ENCODE measurements at regions not wholly inside any gene's neighbourhood (a gene's known extent, or its start where the extent isn't known, plus 50 kb on each side); places are given as distances from the start of the nearest gene placed in this dataset.

DNA sequence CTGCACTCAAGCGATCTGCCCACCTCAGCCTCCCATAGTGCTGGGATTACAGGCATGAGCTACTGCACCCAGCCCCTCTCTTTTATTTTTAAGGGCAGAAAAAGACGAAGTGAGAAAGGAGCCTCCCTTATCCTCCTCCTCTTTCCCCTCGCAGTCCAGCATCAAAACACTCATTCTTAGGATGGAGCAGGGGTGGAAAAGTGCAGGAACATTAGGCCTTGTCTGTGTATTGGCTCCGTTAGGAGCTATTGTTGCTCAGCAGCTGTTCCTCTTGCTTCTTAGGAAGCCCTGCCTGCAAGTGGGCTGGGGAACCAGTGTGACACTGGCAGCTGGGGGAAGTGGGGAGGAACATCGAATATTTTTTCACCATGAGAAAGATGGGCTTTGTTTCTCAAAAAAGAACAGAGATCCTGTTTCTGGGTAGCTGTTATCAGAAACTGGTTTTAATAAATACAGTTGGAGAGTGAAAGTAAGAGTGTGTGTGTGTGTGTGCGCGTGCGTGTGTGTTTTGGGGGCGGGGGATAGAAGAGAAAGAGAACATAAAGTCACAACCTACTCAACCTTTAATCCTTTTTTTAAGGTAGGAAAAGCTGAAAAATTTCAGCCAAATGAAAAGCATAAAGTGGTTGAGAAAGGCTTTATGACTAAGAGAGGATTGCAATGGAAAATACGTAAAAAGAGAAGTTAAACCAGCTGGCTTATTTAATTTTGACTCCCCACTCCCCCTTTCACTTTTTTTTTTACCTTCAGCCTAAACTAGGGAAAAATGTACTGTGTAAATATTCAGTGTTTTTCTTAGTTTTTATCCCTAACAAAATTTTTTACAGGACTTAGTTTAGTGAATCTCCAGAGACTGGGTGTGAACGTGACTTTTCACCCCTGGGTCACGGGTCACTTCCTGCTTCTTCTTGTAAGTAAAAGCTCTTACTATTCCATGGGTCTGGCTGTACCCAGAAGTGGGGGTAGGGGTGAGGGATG lies 197.2 kb upstream of the PLEKHG7 start:
- Histone ChIP-seq H3K79me2 (ENCODE audit: low read length) (no peaks in the 10 kb centered on the region), H3K4me3 (ENCODE audit: low read length) (no peak overlapping the region; the same call in 1 of the 2 replicates), H2AFZ (ENCODE audit: low read length) (no peak overlapping the region), H3K27me3 (ENCODE audit: low read length) (no peaks in the 10 kb centered on the region), H3K36me3 (ENCODE audit: insufficient read depth, low read length) (no peaks in the 10 kb centered on the region), H3K27ac (ENCODE audit: low read length) (no peak overlapping the region), H3K9me2 (replicated peaks; ENCODE audit: insufficient read depth, low read length) (no peaks in the 10 kb centered on the region), H3K9me3 (ENCODE audit: low read length) (no peaks in the 10 kb centered on the region), H3K4me1 (ENCODE audit: low read length) (peaks cover 3% of the 10 kb centered on the region), H3K4me2 (ENCODE audit: low read depth, low read length, poor library complexity, severe bottlenecking) (peak overlapping the region; percentile 22), H4K20me1 (ENCODE audit: insufficient read depth, low read depth, low read length) (no peaks in the 10 kb centered on the region), H3K9ac (ENCODE audit: low read length) (no peak overlapping the region)
- DNase-seq: no peak

DNA sequence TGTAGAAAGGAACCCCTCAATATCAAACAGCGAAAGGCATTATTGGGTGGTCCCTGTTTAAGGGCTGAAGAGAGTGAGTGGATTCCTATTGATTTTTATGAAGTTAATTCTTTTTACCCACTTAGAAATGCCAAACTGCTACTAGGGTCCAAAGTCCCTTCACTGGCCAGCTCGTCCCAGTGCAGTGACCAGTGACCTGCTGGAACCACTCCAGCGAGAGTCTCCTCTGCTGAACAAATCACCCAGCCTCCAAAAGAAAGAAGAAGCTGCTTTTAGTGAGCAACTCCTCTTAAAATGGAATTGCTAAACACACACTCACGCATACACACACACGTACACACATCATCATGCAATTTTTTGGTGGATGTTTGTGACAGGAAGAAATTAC lies 198.2 kb upstream of the PLEKHG7 start:
- Histone ChIP-seq H2AFZ (ENCODE audit: low read length) (no peak overlapping the region), H3K4me3 (ENCODE audit: low read length) (no peak overlapping the region), H3K36me3 (ENCODE audit: insufficient read depth, low read length) (no peaks in the 10 kb centered on the region), H3K27me3 (ENCODE audit: low read length) (no peaks in the 10 kb centered on the region), H3K9me3 (ENCODE audit: low read length) (no peaks in the 10 kb centered on the region), H3K9ac (ENCODE audit: low read length) (no peak overlapping the region), H4K20me1 (ENCODE audit: insufficient read depth, low read depth, low read length) (no peaks in the 10 kb centered on the region), H3K4me1 (ENCODE audit: low read length) (peaks cover 3% of the 10 kb centered on the region), H3K27ac (ENCODE audit: low read length) (no peak overlapping the region), H3K4me2 (ENCODE audit: low read depth, low read length, poor library complexity, severe bottlenecking) (no peak overlapping the region), H3K79me2 (ENCODE audit: low read length) (no peaks in the 10 kb centered on the region), H3K9me2 (replicated peaks; ENCODE audit: insufficient read depth, low read length) (no peaks in the 10 kb centered on the region)
- DNase-seq: no peak

DNA sequence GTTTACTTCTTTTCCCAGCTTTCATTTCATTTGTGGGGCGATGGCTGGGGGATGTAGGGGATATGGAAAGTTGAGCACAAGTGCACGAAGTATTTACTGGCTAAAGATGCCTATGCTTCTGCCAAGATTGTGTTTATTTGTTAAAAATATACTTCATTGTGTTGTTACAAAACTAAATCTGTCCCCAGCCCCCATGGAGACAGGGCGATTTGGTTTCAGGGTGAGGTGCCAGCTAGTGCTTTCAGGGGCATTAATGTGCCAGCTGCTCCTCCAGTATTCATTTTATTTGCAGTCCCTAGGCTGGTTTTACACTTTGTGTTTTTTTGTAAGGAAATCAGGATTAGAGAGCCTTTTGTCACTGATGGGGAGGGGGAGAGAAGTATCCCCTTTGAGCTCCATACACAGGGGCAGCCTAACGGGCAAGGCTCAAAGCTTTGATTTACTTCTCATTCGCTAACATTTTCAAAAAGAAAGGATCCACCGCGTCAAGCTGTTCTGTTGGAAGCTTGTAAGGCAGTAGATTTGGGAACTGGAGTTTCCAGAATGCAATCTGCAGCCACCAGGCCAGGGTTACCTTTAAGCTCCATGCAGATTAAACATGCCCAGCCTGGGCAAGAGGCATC lies 198.7 kb upstream of the PLEKHG7 start:
- Histone ChIP-seq H3K27me3 (ENCODE audit: low read length) (no peaks in the 10 kb centered on the region), H2AFZ (ENCODE audit: low read length) (no peak overlapping the region), H4K20me1 (ENCODE audit: insufficient read depth, low read depth, low read length) (no peaks in the 10 kb centered on the region), H3K4me2 (ENCODE audit: low read depth, low read length, poor library complexity, severe bottlenecking) (no peak overlapping the region), H3K9ac (ENCODE audit: low read length) (no peak overlapping the region), H3K4me1 (ENCODE audit: low read length) (peaks cover 3% of the 10 kb centered on the region), H3K4me3 (ENCODE audit: low read length) (no peak overlapping the region), H3K27ac (ENCODE audit: low read length) (no peak overlapping the region), H3K9me2 (replicated peaks; ENCODE audit: insufficient read depth, low read length) (no peaks in the 10 kb centered on the region), H3K9me3 (ENCODE audit: low read length) (no peaks in the 10 kb centered on the region), H3K36me3 (ENCODE audit: insufficient read depth, low read length) (no peaks in the 10 kb centered on the region), H3K79me2 (ENCODE audit: low read length) (no peaks in the 10 kb centered on the region)
- DNase-seq: no peak

DNA sequence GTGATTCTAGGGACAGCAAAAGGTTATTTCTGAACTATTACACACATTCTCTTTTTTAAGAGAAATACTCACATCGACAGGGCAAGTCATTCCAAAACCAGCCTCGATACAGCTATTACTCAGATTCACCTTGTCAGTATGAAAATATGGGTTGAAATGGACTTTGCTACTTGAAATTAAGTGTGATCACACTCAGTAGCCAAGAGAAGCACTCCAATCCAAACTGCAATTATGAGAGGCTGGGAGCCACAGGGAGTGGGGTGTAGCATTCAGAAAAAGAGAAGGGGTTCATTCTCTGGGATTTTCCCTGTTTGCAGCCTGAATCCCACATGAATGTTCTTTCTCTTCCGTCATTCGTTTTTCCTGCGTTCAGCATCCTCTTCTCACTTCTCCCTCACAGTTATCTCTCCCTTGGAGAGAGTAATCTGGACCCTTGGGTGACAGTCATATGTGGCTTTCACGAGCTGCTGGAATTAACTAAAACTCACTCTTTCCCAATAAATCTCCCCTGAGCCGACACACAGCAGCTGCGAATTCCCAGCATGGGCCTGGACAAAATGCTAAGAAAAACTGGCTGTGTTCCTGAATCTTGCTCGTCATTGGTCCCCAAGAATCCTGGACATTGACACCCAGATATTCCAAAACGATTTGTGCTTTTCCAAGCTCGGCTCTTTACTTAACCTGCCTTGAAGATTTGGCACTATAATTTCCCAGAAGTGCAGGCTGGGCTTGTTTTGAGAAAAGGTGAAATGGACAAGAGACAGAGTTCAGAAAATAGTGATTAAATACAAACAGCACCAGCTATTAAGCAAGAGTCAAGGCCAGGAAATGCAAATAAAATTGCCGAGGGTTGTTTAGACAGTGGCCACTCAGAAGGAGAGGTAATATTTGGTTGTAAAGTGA lies 199.5 kb upstream of the PLEKHG7 start:
- Histone ChIP-seq H3K36me3 (ENCODE audit: insufficient read depth, low read length) (no peaks in the 10 kb centered on the region), H4K20me1 (ENCODE audit: insufficient read depth, low read depth, low read length) (no peaks in the 10 kb centered on the region), H3K4me3 (ENCODE audit: low read length) (no peak overlapping the region), H3K9me2 (replicated peaks; ENCODE audit: insufficient read depth, low read length) (no peaks in the 10 kb centered on the region), H3K4me1 (ENCODE audit: low read length) (peaks cover 3% of the 10 kb centered on the region), H3K79me2 (ENCODE audit: low read length) (no peaks in the 10 kb centered on the region), H3K4me2 (ENCODE audit: low read depth, low read length, poor library complexity, severe bottlenecking) (no peak overlapping the region), H3K9me3 (ENCODE audit: low read length) (no peaks in the 10 kb centered on the region), H3K27ac (ENCODE audit: low read length) (no peak overlapping the region), H3K27me3 (ENCODE audit: low read length) (no peaks in the 10 kb centered on the region), H3K9ac (ENCODE audit: low read length) (no peak overlapping the region), H2AFZ (ENCODE audit: low read length) (no peak overlapping the region)
- DNase-seq: no peak

DNA sequence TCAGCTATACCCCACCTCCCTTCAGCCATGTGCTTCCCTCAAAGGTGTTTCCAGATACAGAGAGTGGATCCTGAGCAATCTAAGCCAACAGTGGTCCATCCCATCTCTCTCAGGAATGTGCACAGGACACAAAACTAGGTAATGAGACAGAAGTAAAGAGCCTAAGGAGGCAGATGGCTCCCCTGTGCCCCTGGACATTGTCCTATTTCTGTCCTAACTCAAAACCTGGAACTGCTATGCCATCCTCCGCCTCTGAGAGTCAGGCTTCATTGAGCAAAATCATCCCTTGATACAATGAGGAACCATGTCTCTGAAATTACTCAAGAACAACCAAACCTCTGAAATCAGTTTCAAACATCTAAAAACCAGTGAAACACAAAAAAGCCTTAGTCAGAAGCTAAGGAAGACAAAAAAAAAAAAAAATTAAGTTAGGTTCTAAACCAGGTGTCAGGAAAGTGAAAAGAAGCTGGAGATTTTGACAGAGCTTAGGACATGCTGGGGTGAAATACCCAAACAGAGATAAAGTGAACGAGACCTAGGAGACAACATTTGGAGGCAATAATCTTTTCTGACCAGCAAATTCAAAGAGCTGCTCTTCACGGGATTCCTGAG lies 200.3 kb upstream of the PLEKHG7 start:
- Histone ChIP-seq H3K79me2 (ENCODE audit: low read length) (no peaks in the 10 kb centered on the region), H3K27me3 (ENCODE audit: low read length) (no peaks in the 10 kb centered on the region), H3K9me3 (ENCODE audit: low read length) (no peaks in the 10 kb centered on the region), H3K4me1 (ENCODE audit: low read length) (peaks cover 3% of the 10 kb centered on the region), H3K4me2 (ENCODE audit: low read depth, low read length, poor library complexity, severe bottlenecking) (no peak overlapping the region), H3K4me3 (ENCODE audit: low read length) (no peak overlapping the region), H4K20me1 (ENCODE audit: insufficient read depth, low read depth, low read length) (no peaks in the 10 kb centered on the region), H3K9me2 (replicated peaks; ENCODE audit: insufficient read depth, low read length) (no peaks in the 10 kb centered on the region), H3K36me3 (ENCODE audit: insufficient read depth, low read length) (no peaks in the 10 kb centered on the region), H3K9ac (ENCODE audit: low read length) (no peak overlapping the region), H2AFZ (ENCODE audit: low read length) (no peak overlapping the region), H3K27ac (ENCODE audit: low read length) (no peak overlapping the region)
- DNase-seq: no peak

DNA sequence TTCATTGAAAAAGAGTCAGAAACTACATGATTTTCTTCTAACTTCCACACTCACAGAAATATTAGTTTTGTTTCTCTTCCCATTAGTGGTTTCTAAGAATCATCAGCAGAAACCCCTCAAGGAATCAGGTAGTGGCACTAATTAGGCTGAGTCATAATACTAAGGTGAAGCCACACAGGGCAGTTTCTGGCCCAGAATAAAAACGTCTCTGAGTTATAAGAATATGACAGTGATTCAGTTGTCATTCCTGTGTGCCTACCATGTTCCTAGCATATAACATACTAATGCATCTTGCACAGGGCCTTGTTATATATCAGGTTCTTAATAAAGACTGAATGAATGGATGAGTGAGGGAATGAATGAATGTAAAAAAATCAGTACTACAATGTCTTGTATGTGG lies 206.0 kb upstream of the PLEKHG7 start:
- Histone ChIP-seq H3K36me3 (ENCODE audit: insufficient read depth, low read length) (no peaks in the 10 kb centered on the region), H3K9ac (ENCODE audit: low read length) (no peak overlapping the region), H3K4me2 (ENCODE audit: low read depth, low read length, poor library complexity, severe bottlenecking) (no peak overlapping the region), H2AFZ (ENCODE audit: low read length) (no peak overlapping the region), H4K20me1 (ENCODE audit: insufficient read depth, low read depth, low read length) (no peaks in the 10 kb centered on the region), H3K27me3 (ENCODE audit: low read length) (no peaks in the 10 kb centered on the region), H3K4me3 (ENCODE audit: low read length) (no peak overlapping the region), H3K9me3 (ENCODE audit: low read length) (no peaks in the 10 kb centered on the region), H3K79me2 (ENCODE audit: low read length) (no peaks in the 10 kb centered on the region), H3K9me2 (replicated peaks; ENCODE audit: insufficient read depth, low read length) (no peaks in the 10 kb centered on the region), H3K27ac (ENCODE audit: low read length) (no peak overlapping the region), H3K4me1 (ENCODE audit: low read length) (no peaks in the 10 kb centered on the region)
- no peak for DNase-seq

DNA sequence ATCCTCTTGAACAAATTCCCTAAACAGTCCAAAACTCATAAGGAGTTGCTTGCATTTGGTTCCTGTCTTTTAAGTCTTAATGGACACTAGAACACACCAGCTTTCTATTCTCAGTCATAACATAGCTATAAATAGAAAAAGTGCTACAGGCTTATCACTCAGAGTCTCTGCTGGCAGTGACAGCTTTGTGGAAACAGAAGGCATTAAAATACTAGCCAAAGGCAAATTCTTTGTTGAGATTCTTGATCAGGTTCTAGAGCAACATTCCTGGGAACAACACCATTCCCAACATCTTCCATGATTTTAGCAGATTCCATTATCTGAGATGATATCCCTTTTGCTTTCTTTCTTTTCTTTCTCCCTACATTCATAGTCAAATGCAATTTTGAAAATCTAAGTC lies 207.7 kb upstream of the PLEKHG7 start:
- Histone ChIP-seq H3K9ac (ENCODE audit: low read length) (no peak overlapping the region), H3K27me3 (ENCODE audit: low read length) (no peaks in the 10 kb centered on the region), H3K4me2 (ENCODE audit: low read depth, low read length, poor library complexity, severe bottlenecking) (no peak overlapping the region), H3K79me2 (ENCODE audit: low read length) (no peaks in the 10 kb centered on the region), H3K27ac (ENCODE audit: low read length) (no peak overlapping the region), H3K9me2 (replicated peaks; ENCODE audit: insufficient read depth, low read length) (no peaks in the 10 kb centered on the region), H2AFZ (ENCODE audit: low read length) (no peak overlapping the region), H4K20me1 (ENCODE audit: insufficient read depth, low read depth, low read length) (no peaks in the 10 kb centered on the region), H3K36me3 (ENCODE audit: insufficient read depth, low read length) (no peaks in the 10 kb centered on the region), H3K9me3 (ENCODE audit: low read length) (no peaks in the 10 kb centered on the region), H3K4me3 (ENCODE audit: low read length) (no peak overlapping the region), H3K4me1 (ENCODE audit: low read length) (no peaks in the 10 kb centered on the region)
- DNase-seq: no peak

All from Karpas-422 (cell line).